ENCODE measurements at regions not wholly inside any gene's neighbourhood (a gene's known extent, or its start where the extent isn't known, plus 50 kb on each side); places are given as distances from the start of the nearest gene placed in this dataset.

DNA sequence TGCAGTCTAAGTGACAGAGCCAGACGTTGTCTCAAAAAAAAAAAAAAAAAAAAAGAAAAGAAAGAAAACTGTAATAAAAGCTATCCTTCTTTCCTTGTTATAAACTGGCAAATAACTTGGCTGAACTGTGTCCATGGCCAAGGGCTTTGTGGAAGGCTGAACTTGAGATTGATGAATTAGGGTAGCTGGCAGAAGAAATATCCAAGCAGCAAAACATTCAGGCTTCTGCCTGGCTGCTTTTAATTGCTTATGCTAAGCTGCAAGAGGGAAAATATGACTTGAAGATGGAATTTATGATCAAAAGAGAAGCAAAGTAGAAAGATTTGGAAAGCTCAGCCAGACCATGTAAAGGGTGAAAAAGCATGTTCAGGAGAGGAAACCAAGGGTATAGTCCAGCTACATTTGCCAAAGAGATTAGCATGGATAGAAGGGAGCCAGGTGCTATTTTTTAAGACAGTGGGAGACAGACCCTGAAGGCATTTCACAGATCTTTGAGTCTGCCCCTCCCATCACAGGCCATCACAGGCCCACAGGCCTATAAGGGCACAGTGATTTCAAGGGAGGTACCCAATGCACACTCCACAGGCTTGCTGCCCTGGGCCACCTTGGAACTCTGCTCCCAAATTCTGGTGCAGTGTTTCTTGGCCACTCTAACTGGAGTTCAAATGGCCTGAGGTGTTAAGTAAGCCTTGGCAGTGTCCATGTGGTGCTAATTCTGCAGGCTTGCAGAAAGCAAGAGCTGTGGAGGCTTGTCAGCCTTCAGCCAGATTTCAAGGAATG, 226.0 kb downstream of the AEBP2 start:
- Histone ChIP-seq H2BK15ac (ENCODE audit: low read length) (no peak overlapping the region), H2AFZ (ENCODE audit: low read length) (no peak overlapping the region), H3K27ac (replicated peaks; ENCODE audit: low read length) (no peak overlapping the region), H2BK12ac (ENCODE audit: low read length) (no peak overlapping the region), H3K23ac (ENCODE audit: low read depth, low read length, poor library complexity) (no peak overlapping the region), H3K4me2 (ENCODE audit: insufficient read depth, low read length, poor library complexity, severe bottlenecking) (no peak overlapping the region), H3K18ac (ENCODE audit: low read length) (no peak overlapping the region), H3K36me3 (replicated peaks in 1 of 2; ENCODE audit: control insufficient read depth in 2 of 2, insufficient read depth in 2 of 2, low read length in 2 of 2) (no peaks in the 10 kb centered on the region), H2BK5ac (ENCODE audit: low read length) (no peak overlapping the region), H3K4me1 (ENCODE audit: control insufficient read depth in 2 of 2, insufficient read depth in 1 of 2, low read depth in 1 of 2, low read length in 2 of 2) (peaks cover 0 to 1% of the 10 kb centered on the region in 2 donors), H3K4ac (ENCODE audit: low read length) (no peak overlapping the region), H3K9me3 (replicated peaks in 1 of 2; ENCODE audit: control insufficient read depth in 2 of 2, insufficient read depth in 1 of 2, low read depth in 1 of 2, low read length in 2 of 2) (no peaks in the 10 kb centered on the region), H2AK5ac (ENCODE audit: low read depth, low read length) (no peak overlapping the region), H3K9ac (ENCODE audit: low read depth, low read length, poor library complexity) (no peak overlapping the region), H3K79me1 (ENCODE audit: low read depth, low read length) (no peaks in the 10 kb centered on the region), H2BK120ac (ENCODE audit: low read depth, low read length) (no peak overlapping the region), H4K91ac (ENCODE audit: low read depth, low read length, poor library complexity) (no peak overlapping the region), H3K14ac (ENCODE audit: low read length) (no peak overlapping the region), H3K27me3 (ENCODE audit: control insufficient read depth in 3 of 3, insufficient read depth in 3 of 3, low read depth in 1 of 3, low read length in 3 of 3) (no peaks in the 10 kb centered on the region), H4K8ac (ENCODE audit: low read depth, low read length) (no peak overlapping the region), H3K4me3 (ENCODE audit: low read length in 2 of 2) (no peak overlapping the region)
- no CpG with 5 or more reads among the region's 1 CpG for WGBS, 2 donors (ENCODE audit: extremely low coverage in 2 of 2, insufficient read length in 2 of 2, insufficient replicate concordance in 1 of 2)
- no peak for DNase-seq (ENCODE audit: low spot score)

GRCh38 chr12:19666070-19666469, 226.8 kb downstream of the AEBP2 start:
- Histone ChIP-seq H2BK15ac (ENCODE audit: low read length) (no peak overlapping the region), H3K4ac (ENCODE audit: low read length) (no peak overlapping the region), H3K4me3 (ENCODE audit: low read length in 2 of 2) (no peak overlapping the region)

DNA sequence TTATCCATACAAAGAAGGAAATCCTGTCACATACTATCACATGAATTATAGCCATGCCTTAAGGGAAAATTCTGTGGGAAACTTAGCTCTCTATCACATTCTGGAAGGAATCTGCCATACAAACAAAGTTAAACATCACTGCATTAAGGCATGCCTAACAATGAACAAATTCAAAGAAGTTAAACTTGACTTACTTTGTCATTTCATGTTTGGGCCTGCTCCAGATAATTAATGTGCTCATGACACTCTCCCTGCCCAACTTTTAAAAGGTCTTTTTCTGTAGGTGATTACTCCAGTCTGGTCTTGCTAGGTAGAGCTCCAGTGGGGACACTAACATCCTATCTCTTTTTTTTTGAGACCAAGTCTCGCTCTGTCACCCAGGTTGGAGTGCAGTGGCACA, 230.5 kb downstream of the AEBP2 start:
- H3K4ac ChIP-seq (ENCODE audit: low read length): no peak overlapping the region
- no peak overlapping the region for H2BK12ac ChIP-seq (ENCODE audit: low read length)
- H3K36me3 ChIP-seq (replicated peaks in 1 of 2; ENCODE audit: control insufficient read depth in 2 of 2, insufficient read depth in 2 of 2, low read length in 2 of 2): no peaks in the 10 kb centered on the region
- no peaks in the 10 kb centered on the region for H3K9me3 ChIP-seq (replicated peaks in 1 of 2; ENCODE audit: control insufficient read depth in 2 of 2, insufficient read depth in 1 of 2, low read depth in 1 of 2, low read length in 2 of 2)
- H3K4me1 ChIP-seq (ENCODE audit: control insufficient read depth in 2 of 2, insufficient read depth in 1 of 2, low read depth in 1 of 2, low read length in 2 of 2): no peaks in the 10 kb centered on the region
- no peak overlapping the region for H3K4me3 ChIP-seq (ENCODE audit: low read length in 2 of 2)
- no peak overlapping the region for H2BK15ac ChIP-seq (ENCODE audit: low read length)
- no peak overlapping the region for H3K23ac ChIP-seq (ENCODE audit: low read depth, low read length, poor library complexity)
- H3K18ac ChIP-seq (ENCODE audit: low read length): no peak overlapping the region
- no peak overlapping the region for H2BK5ac ChIP-seq (ENCODE audit: low read length)
- no peak overlapping the region for H4K8ac ChIP-seq (ENCODE audit: low read depth, low read length)
- no peak overlapping the region for H2BK120ac ChIP-seq (ENCODE audit: low read depth, low read length)
- no peaks in the 10 kb centered on the region for H3K27me3 ChIP-seq (ENCODE audit: control insufficient read depth in 3 of 3, insufficient read depth in 3 of 3, low read depth in 1 of 3, low read length in 3 of 3)
- no peak overlapping the region for H3K27ac ChIP-seq (replicated peaks; ENCODE audit: low read length)
- no peak overlapping the region for H3K4me2 ChIP-seq (ENCODE audit: insufficient read depth, low read length, poor library complexity, severe bottlenecking)
- no peak overlapping the region for H2AFZ ChIP-seq (ENCODE audit: low read length)
- no CpG with 5 or more reads among the region's 1 CpG for WGBS, 2 donors (ENCODE audit: extremely low coverage in 2 of 2, insufficient read length in 2 of 2, insufficient replicate concordance in 1 of 2)
- H3K9ac ChIP-seq (ENCODE audit: low read depth, low read length, poor library complexity): no peak overlapping the region
- no peak overlapping the region for H3K14ac ChIP-seq (ENCODE audit: low read length)
- no peak overlapping the region for H2AK5ac ChIP-seq (ENCODE audit: low read depth, low read length)
- H4K91ac ChIP-seq (ENCODE audit: low read depth, low read length, poor library complexity): no peak overlapping the region
- H3K79me1 ChIP-seq (ENCODE audit: low read depth, low read length): no peaks in the 10 kb centered on the region
- no peak for DNase-seq (ENCODE audit: low spot score)

More at GRCh38 chr12:19666070-19666469, 226.8 kb downstream of the AEBP2 start:
- no peaks in the 10 kb centered on the region for H3K36me3 ChIP-seq (replicated peaks in 1 of 2; ENCODE audit: control insufficient read depth in 2 of 2, insufficient read depth in 2 of 2, low read length in 2 of 2)
- H3K4me1 ChIP-seq (ENCODE audit: control insufficient read depth in 2 of 2, insufficient read depth in 1 of 2, low read depth in 1 of 2, low read length in 2 of 2): peaks cover 0 to 1% of the 10 kb centered on the region in 2 donors
- H3K79me1 ChIP-seq (ENCODE audit: low read depth, low read length): no peaks in the 10 kb centered on the region
- no peak for DNase-seq (ENCODE audit: low spot score)
- H2BK5ac ChIP-seq (ENCODE audit: low read length): no peak overlapping the region
- H3K18ac ChIP-seq (ENCODE audit: low read length): no peak overlapping the region
- no peak overlapping the region for H2BK12ac ChIP-seq (ENCODE audit: low read length)
- H3K9me3 ChIP-seq (replicated peaks in 1 of 2; ENCODE audit: control insufficient read depth in 2 of 2, insufficient read depth in 1 of 2, low read depth in 1 of 2, low read length in 2 of 2): no peaks in the 10 kb centered on the region
- no peak overlapping the region for H2BK120ac ChIP-seq (ENCODE audit: low read depth, low read length)
- no peaks in the 10 kb centered on the region for H3K27me3 ChIP-seq (ENCODE audit: control insufficient read depth in 3 of 3, insufficient read depth in 3 of 3, low read depth in 1 of 3, low read length in 3 of 3)
- no peak overlapping the region for H4K8ac ChIP-seq (ENCODE audit: low read depth, low read length)
- no peak overlapping the region for H3K4me2 ChIP-seq (ENCODE audit: insufficient read depth, low read length, poor library complexity, severe bottlenecking)
- no peak overlapping the region for H4K91ac ChIP-seq (ENCODE audit: low read depth, low read length, poor library complexity)
- H3K14ac ChIP-seq (ENCODE audit: low read length): no peak overlapping the region
- no peak overlapping the region for H3K27ac ChIP-seq (replicated peaks; ENCODE audit: low read length)
- H2AK5ac ChIP-seq (ENCODE audit: low read depth, low read length): no peak overlapping the region
- H2AFZ ChIP-seq (ENCODE audit: low read length): no peak overlapping the region
- no peak overlapping the region for H3K9ac ChIP-seq (ENCODE audit: low read depth, low read length, poor library complexity)
- no peak overlapping the region for H3K23ac ChIP-seq (ENCODE audit: low read depth, low read length, poor library complexity)

GRCh38 chr12:19671695-19672094, 232.4 kb downstream of the AEBP2 start:
- no peak overlapping the region for H3K14ac ChIP-seq (ENCODE audit: low read length)
- no peak overlapping the region for H4K8ac ChIP-seq (ENCODE audit: low read depth, low read length)
- H3K9me3 ChIP-seq (replicated peaks in 1 of 2; ENCODE audit: control insufficient read depth in 2 of 2, insufficient read depth in 1 of 2, low read depth in 1 of 2, low read length in 2 of 2): no peaks in the 10 kb centered on the region
- H2BK12ac ChIP-seq (ENCODE audit: low read length): no peak overlapping the region
- H3K79me1 ChIP-seq (ENCODE audit: low read depth, low read length): no peaks in the 10 kb centered on the region
- no peak overlapping the region for H2AK5ac ChIP-seq (ENCODE audit: low read depth, low read length)
- H3K36me3 ChIP-seq (replicated peaks in 1 of 2; ENCODE audit: control insufficient read depth in 2 of 2, insufficient read depth in 2 of 2, low read length in 2 of 2): no peaks in the 10 kb centered on the region
- H2BK5ac ChIP-seq (ENCODE audit: low read length): no peak overlapping the region
- no peak overlapping the region for H2AFZ ChIP-seq (ENCODE audit: low read length)
- no peak overlapping the region for H3K23ac ChIP-seq (ENCODE audit: low read depth, low read length, poor library complexity)
- H3K4ac ChIP-seq (ENCODE audit: low read length): no peak overlapping the region
- H2BK15ac ChIP-seq (ENCODE audit: low read length): no peak overlapping the region
- no peak for DNase-seq (ENCODE audit: low spot score)
- H3K18ac ChIP-seq (ENCODE audit: low read length): no peak overlapping the region
- H3K27ac ChIP-seq (replicated peaks; ENCODE audit: low read length): no peak overlapping the region
- no peak overlapping the region for H3K4me3 ChIP-seq (ENCODE audit: low read length in 2 of 2)
- H3K27me3 ChIP-seq (ENCODE audit: control insufficient read depth in 3 of 3, insufficient read depth in 3 of 3, low read depth in 1 of 3, low read length in 3 of 3): no peaks in the 10 kb centered on the region
- H2BK120ac ChIP-seq (ENCODE audit: low read depth, low read length): no peak overlapping the region
- no peak overlapping the region for H3K4me2 ChIP-seq (ENCODE audit: insufficient read depth, low read length, poor library complexity, severe bottlenecking)
- no peak overlapping the region for H4K91ac ChIP-seq (ENCODE audit: low read depth, low read length, poor library complexity)
- no peaks in the 10 kb centered on the region for H3K4me1 ChIP-seq (ENCODE audit: control insufficient read depth in 2 of 2, insufficient read depth in 1 of 2, low read depth in 1 of 2, low read length in 2 of 2)
- no peak overlapping the region for H3K9ac ChIP-seq (ENCODE audit: low read depth, low read length, poor library complexity)
